Activated T-helper 2 cell treated with anti-CD3 and anti-CD28 coated beads, Interferon-gamma antibody, Interleukin-2, Interleukin-4, amounts not matched to agents 10 μg/mL and 5 μg/mL and 100 μg/mL, durations not matched to agents 14 hours and 24 hours and 36 hours (primary cell): ENCODE measurements at regions not wholly inside any gene's neighbourhood (a gene's known extent, or its start where the extent isn't known, plus 50 kb on each side); places are given as distances from the start of the nearest gene placed in this dataset.
"Not testable (repeated sequence)": the region's sequence is repeated elsewhere in the genome, so short reads cannot be mapped to it uniquely, and the experiment has no call there.

Experiments
- DNase-seq: peaks from one replicate; pipeline ENCODE4 v3.0.0; 2021; ENCODE audit warnings: low spot score
- H3K27ac Mint-ChIP-seq: one replicate; pipeline ENCODE4 v1.8.0; 2021; ENCODE audit warnings: mixed read lengths
- H3K27me3 Mint-ChIP-seq: one replicate; pipeline ENCODE4 v1.8.0; 2021; ENCODE audit warnings: low read depth, mixed read lengths
- H3K36me3 Mint-ChIP-seq: one replicate; pipeline ENCODE4 v1.8.0; 2021; ENCODE audit warnings: low read depth, mixed read lengths
- H3K4me1 Mint-ChIP-seq: one replicate; pipeline ENCODE4 v1.8.0; 2021; ENCODE audit warnings: low read depth, mixed read lengths
- H3K4me3 Mint-ChIP-seq: one replicate; pipeline ENCODE4 v1.8.0; 2021; ENCODE audit warnings: low read depth, mild to moderate bottlenecking, moderate library complexity, mixed read lengths
- H3K9me3 Mint-ChIP-seq: one replicate; pipeline ENCODE4 v1.8.0; 2021; ENCODE audit warnings: mixed read lengths
- intact Hi-C: fragments of 100-400 bp; cut with micrococcal nuclease; formaldehyde crosslinking; loops from one replicate; pipeline ENCODE4 v1.15.1; 2023

GRCh38 chr12:67884596-67884995 is 104.7 kb upstream of the IFNG-AS1 start:
- intact Hi-C loops: no loop called here
- no peak overlapping the region for H3K4me3 Mint-ChIP-seq
- H3K9me3 Mint-ChIP-seq: no peaks in the 10 kb centered on the region
- H3K36me3 Mint-ChIP-seq: no peaks in the 10 kb centered on the region
- DNase-seq: no peak
- no peaks in the 10 kb centered on the region for H3K4me1 Mint-ChIP-seq
- H3K27ac Mint-ChIP-seq: no peak overlapping the region
- H3K27me3 Mint-ChIP-seq: peaks cover 4% of the 10 kb centered on the region

- Mint-ChIP-seq H3K27me3 (peaks cover 5% of the 10 kb centered on the region), H3K4me1 (peaks cover under 1% of the 10 kb centered on the region), H3K27ac (no peak overlapping the region), H3K36me3 (no peaks in the 10 kb centered on the region), H3K9me3 (no peaks in the 10 kb centered on the region), H3K4me3 (no peak overlapping the region)
- no peak for DNase-seq
- intact Hi-C loops: no loop called here
These were observed 103.7 kb upstream of the IFNG-AS1 start for GRCh38 chr12:67885375-67886169.

GRCh38 chr12:67887065-67887464 is 102.2 kb upstream of the IFNG-AS1 start:
- Mint-ChIP-seq H3K27ac (no peak overlapping the region), H3K4me3 (no peak overlapping the region), H3K27me3 (peaks cover 8% of the 10 kb centered on the region), H3K9me3 (no peaks in the 10 kb centered on the region), H3K36me3 (no peaks in the 10 kb centered on the region), H3K4me1 (peaks cover 4% of the 10 kb centered on the region)
- DNase-seq: no peak
- intact Hi-C loops: no loop called here

- intact Hi-C loops: no loop called here
- Mint-ChIP-seq H3K27me3 (peaks cover 11% of the 10 kb centered on the region), H3K9me3 (no peaks in the 10 kb centered on the region), H3K36me3 (no peaks in the 10 kb centered on the region), H3K4me3 (no peak overlapping the region), H3K27ac (no peak overlapping the region), H3K4me1 (peaks cover 4% of the 10 kb centered on the region)
- DNase-seq: no peak
These were observed 99.3 kb upstream of the IFNG-AS1 start for GRCh38 chr12:67889931-67890330.

- Mint-ChIP-seq H3K36me3 (no peaks in the 10 kb centered on the region), H3K4me1 (peaks cover 4% of the 10 kb centered on the region), H3K9me3 (no peaks in the 10 kb centered on the region), H3K27me3 (peaks cover 11% of the 10 kb centered on the region), H3K4me3 (no peak overlapping the region), H3K27ac (no peak overlapping the region)
- no peak for DNase-seq
- intact Hi-C loops: no loop called here
These were observed 98.5 kb upstream of the IFNG-AS1 start for GRCh38 chr12:67890726-67891258.

- DNase-seq: no peak
- no peaks in the 10 kb centered on the region for H3K36me3 Mint-ChIP-seq
- H3K4me1 Mint-ChIP-seq: peaks cover 4% of the 10 kb centered on the region
- intact Hi-C loops: no loop called here
- no peak overlapping the region for H3K27ac Mint-ChIP-seq
- H3K27me3 Mint-ChIP-seq: peaks cover 11% of the 10 kb centered on the region
- H3K9me3 Mint-ChIP-seq: no peaks in the 10 kb centered on the region
- H3K4me3 Mint-ChIP-seq: no peak overlapping the region
These were observed 97.7 kb upstream of the IFNG-AS1 start for GRCh38 chr12:67891596-67891995.

- Mint-ChIP-seq H3K9me3 (no peaks in the 10 kb centered on the region), H3K4me3 (no peak overlapping the region), H3K27ac (no peak overlapping the region), H3K4me1 (peaks cover 4% of the 10 kb centered on the region), H3K27me3 (peaks cover 11% of the 10 kb centered on the region), H3K36me3 (no peaks in the 10 kb centered on the region)
- intact Hi-C loops: no loop called here
- DNase-seq: no peak
These were observed 96.8 kb upstream of the IFNG-AS1 start for GRCh38 chr12:67892259-67893021.

GRCh38 chr12:67893022-67893580 is 96.1 kb upstream of the IFNG-AS1 start:
- Mint-ChIP-seq H3K36me3 (no peaks in the 10 kb centered on the region), H3K4me3 (no peak overlapping the region), H3K27ac (no peak overlapping the region), H3K9me3 (no peaks in the 10 kb centered on the region), H3K4me1 (peaks cover 4% of the 10 kb centered on the region), H3K27me3 (peaks cover 11% of the 10 kb centered on the region)
- intact Hi-C loops: no loop called here
- no peak for DNase-seq

GRCh38 chr12:67900418-67900817 is 88.8 kb upstream of the IFNG-AS1 start:
- H3K9me3 Mint-ChIP-seq, H3K27me3 Mint-ChIP-seq, intact Hi-C loops, DNase-seq, H3K27ac Mint-ChIP-seq, H3K4me3 Mint-ChIP-seq, H3K4me1 Mint-ChIP-seq, H3K36me3 Mint-ChIP-seq: not testable (repeated sequence)

- no peaks in the 10 kb centered on the region for H3K36me3 Mint-ChIP-seq
- H3K9me3 Mint-ChIP-seq: peaks cover 12% of the 10 kb centered on the region
- H3K4me1 Mint-ChIP-seq: no peaks in the 10 kb centered on the region
- intact Hi-C loops: no loop called here
- H3K4me3 Mint-ChIP-seq: no peak overlapping the region
- no peak for DNase-seq
- peaks cover 14% of the 10 kb centered on the region for H3K27me3 Mint-ChIP-seq
- no peak overlapping the region for H3K27ac Mint-ChIP-seq
These were observed 80.1 kb upstream of the IFNG-AS1 start for GRCh38 chr12:67909091-67909531.

GRCh38 chr12:67909681-67910080 is 79.6 kb upstream of the IFNG-AS1 start:
- Mint-ChIP-seq H3K9me3 (peaks cover 12% of the 10 kb centered on the region), H3K27ac (no peak overlapping the region), H3K27me3 (peaks cover 14% of the 10 kb centered on the region), H3K4me3 (no peak overlapping the region), H3K4me1 (no peaks in the 10 kb centered on the region), H3K36me3 (no peaks in the 10 kb centered on the region)
- DNase-seq: no peak
- intact Hi-C loops: no loop called here

GRCh38 chr12:67910360-67911274 is 78.6 kb upstream of the IFNG-AS1 start:
- Mint-ChIP-seq H3K27ac (no peak overlapping the region), H3K9me3 (peaks cover 12% of the 10 kb centered on the region), H3K4me1 (no peaks in the 10 kb centered on the region), H3K4me3 (no peak overlapping the region), H3K36me3 (no peaks in the 10 kb centered on the region), H3K27me3 (peaks cover 14% of the 10 kb centered on the region)
- no peak for DNase-seq
- intact Hi-C loops: no loop called here
